NCI-H1694 (cell line): ENCODE measurements at regions not wholly inside any gene's neighbourhood (a gene's known extent, or its start where the extent isn't known, plus 50 kb on each side); places are given as distances from the start of the nearest gene placed in this dataset.
A peak's percentile ranks its signal among the peaks of the same experiment; 100 is the strongest.
"Not testable (repeated sequence)": the region's sequence is repeated elsewhere in the genome, so short reads cannot be mapped to it uniquely, and the experiment has no call there.

Source experiments
- DNase-seq: peaks from one replicate; lab custom pipeline; 2025; lab: John Stamatoyannopoulos, UW

DNA sequence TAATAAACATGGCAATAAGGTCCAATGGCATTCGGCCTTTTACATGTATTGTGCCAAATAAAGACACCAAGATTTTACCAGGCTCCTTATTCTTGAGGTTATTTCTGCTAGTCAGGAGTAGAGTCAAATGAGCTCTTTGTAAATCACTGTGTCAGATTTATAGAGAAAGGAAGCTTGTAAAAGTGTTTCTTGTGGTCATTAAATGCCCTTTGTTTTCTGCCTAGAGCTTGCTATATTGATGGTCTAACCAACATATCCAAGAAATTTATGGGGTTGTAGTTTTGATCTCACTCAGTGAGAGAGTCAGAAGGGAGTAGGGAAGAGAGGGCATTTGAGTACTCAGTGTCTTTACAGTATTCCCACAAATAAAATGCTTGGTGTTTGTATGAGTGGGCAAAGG lies 86.2 kb upstream of the FRMPD4 start:
- no peak for DNase-seq

DNA sequence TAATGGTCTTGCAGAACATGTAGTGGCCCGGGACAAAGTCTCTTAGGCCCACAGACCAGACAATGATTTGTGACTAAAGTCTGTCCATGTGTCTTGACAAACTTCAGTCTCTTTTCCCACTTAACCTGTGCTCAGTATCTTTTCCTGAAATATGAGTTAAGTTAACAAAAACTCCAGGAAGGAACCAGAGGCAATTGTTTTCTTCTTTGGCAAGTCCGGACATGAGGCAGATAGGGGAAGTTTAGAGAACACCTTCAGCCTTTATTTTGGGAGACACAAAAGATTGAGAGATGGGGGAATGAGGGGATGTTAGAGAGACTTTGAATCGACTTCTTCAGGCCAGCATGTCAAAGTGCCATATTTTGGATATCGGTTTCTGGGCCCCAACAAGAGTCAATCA lies 80.2 kb upstream of the FRMPD4 start:
- DNase-seq, result no peak

DNA sequence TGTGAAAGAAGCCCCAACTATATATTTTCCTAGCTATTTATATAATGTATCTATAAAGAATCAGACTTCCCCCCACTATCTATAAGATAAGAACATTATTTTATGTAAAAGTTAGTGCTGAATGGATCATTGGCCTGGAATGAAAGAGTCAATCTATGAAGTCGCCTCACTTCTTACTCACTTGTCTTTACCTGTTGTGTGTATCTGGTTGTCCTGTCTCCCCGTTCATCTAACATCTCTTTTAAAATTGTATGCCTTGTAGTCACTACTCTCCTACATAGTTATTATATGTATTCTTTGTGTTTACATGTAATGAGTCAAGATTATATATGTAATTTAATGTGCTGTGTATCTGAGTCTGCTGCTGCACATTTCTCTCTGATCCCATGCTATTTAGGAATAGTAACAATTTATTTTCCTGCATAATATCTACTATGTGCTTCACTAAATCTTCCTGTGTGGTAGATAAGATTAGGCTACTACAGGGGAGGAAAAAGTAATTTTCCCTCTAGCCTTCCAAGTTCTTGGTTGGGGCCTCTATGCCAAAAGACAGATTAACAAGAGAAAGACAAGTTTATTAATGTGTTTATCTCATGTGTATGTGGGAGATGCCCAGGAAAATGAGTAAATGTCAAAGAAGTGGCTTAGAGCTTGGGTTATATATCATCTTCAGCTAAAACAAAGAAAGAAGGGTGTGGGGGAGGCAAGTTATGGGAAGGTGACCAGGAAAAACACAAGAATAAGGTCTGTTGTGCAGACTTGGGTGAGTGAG lies 77.6 kb upstream of the FRMPD4 start:
- no peak for DNase-seq

DNA sequence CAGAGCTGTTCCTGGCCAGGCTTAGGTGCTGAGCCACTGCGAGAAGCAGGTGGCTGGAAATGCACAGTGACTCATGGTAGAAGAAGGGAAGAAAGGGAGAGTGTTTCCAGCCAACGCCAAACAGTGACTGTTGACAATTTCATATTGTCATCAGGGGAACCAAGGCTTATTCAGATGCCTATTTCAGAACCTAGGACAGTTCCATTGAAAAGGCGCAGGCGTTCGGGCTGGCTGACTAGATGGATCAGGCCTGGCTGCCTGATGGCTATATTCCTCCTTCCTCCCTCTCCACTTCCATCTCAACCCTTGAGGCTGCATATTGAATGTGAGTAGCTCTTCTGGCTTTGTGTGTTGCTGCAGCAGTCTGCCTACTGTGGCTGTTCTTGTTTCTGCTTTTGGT lies 73.0 kb upstream of the FRMPD4 start:
- DNase-seq, result no peak

DNA sequence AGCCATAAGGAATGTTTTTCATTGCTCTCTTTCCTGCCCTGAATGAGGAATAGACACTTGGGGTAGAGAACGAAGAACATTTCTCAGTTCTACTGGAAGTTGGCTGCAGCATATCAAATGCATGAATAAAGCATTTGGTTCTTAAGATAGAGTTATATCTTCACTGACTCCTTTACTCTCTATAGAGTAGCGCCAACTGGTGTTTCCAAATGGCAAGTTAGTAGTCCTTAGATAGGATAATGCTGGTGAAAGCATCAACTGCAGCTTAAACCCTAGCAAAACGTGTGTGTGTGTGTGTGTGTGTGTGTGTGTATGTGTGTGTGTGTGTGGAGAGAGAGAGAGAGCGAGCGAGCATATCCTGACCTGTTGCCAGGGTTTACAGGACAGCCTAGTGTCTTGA lies 62.2 kb upstream of the FRMPD4 start:
- DNase-seq, result no peak

DNA sequence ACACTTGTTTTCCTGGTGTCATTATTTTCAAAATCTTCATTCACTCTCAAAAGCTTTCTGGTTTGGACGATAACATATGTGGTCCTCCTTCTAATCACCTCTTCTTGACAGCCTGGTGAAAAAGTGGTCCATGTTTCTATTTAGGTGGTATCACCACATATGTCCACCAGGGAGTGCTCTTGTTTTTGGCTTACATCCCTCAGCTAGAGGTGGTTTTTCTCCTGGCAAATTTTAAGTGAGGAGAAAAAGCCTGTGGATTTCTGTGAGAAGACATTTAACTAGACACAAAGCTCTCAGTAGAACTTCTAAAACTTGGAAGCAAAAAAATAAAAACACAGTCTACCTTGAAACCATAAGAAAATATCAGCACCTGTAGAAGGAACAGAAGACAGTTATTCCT lies 58.0 kb upstream of the FRMPD4 start:
- peak; percentile 0 for DNase-seq

DNA sequence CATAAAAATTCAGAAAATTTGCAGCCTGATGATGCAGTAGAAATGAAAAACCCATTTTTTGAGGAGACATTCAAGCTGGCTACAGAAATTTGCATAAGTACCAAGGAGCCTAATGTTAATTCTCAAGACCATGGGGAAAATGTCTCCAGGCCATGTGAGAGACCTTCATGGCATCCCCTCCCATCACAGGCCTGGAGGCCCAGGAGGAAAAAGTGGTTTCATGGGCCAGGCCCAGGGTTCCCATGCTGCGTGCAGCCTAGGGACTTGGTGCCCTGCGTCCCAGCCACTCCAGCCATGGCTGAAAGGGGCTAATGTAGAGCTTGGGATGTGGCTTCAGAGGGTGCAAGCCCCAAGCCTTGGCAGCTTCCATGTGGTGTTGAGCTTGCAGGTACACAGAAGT lies 55.3 kb upstream of the FRMPD4 start:
- DNase-seq, result not testable (repeated sequence)
